GM23338 (cell line): ENCODE measurements at regions not wholly inside any gene's neighbourhood (a gene's known extent, or its start where the extent isn't known, plus 50 kb on each side); places are given as distances from the start of the nearest gene placed in this dataset.

Experiments
- ATAC-seq: fragments of 200-7000 bp; cut with Tn5 transposase; 3 replicates; pipeline ENCODE4 v1.9.1; 2020
- DNase-seq: peaks from one replicate; pipeline ENCODE4 v3.0.0-alpha.2; 2015; ENCODE audit warnings: low spot score
- H2AFZ ChIP-seq: fragments of 200-600 bp; sonication (generic); 2 replicates; pipeline ENCODE4 v1.8.0; 2016; ENCODE audit warnings: antibody characterized with exemption, mild to moderate bottlenecking, moderate library complexity
- H3F3A ChIP-seq: fragments of 200-600 bp; sonication (generic); replicated peaks from 2 replicates; pipeline ENCODE4 v1.8.0; 2017; ENCODE audit warnings: antibody characterized with exemption, mixed run types, low read depth
- H3K27ac ChIP-seq: fragments of 200-600 bp; sonication (generic); 2 replicates; pipeline ENCODE4 v1.6.1; 2016; ENCODE audit warnings: low read depth
- H3K27me3 ChIP-seq: fragments of 200-600 bp; sonication (generic); 2 replicates; pipeline ENCODE4 v1.8.0; 2016; ENCODE audit warnings: mild to moderate bottlenecking, mixed run types, moderate library complexity; ENCODE audit not compliant: insufficient read depth
- H3K36me3 ChIP-seq: fragments of 200-600 bp; sonication (generic); 2 replicates; pipeline ENCODE4 v1.8.0; 2016; ENCODE audit warnings: mild to moderate bottlenecking; ENCODE audit not compliant: insufficient read depth
- H3K4me1 ChIP-seq: fragments of 200-600 bp; sonication (generic); 2 replicates; pipeline ENCODE4 v1.8.0; 2016; ENCODE audit warnings: mild to moderate bottlenecking, moderate library complexity; ENCODE audit not compliant: insufficient read depth
- H3K4me2 ChIP-seq: fragments of 200-600 bp; sonication (generic); 2 replicates; pipeline ENCODE4 v1.7.1; 2017; ENCODE audit warnings: mixed run types
- H3K4me3 ChIP-seq: fragments of 200-600 bp; sonication (generic); 2 replicates; pipeline ENCODE4 v1.6.1; 2016; ENCODE audit warnings: mixed run types
- H3K79me2 ChIP-seq: fragments of 200-600 bp; sonication (generic); replicated peaks from 2 replicates; pipeline ENCODE4 v1.8.0; 2017; ENCODE audit warnings: mild to moderate bottlenecking; ENCODE audit not compliant: insufficient read depth
- H3K9me2 ChIP-seq: fragments of 200-600 bp; sonication (generic); 2 replicates; pipeline ENCODE4 v1.8.0; 2017; ENCODE audit not compliant: insufficient read depth
- H4K20me1 ChIP-seq: fragments of 200-600 bp; sonication (generic); replicated peaks from 2 replicates; pipeline ENCODE4 v1.8.0; 2017; ENCODE audit warnings: mild to moderate bottlenecking; ENCODE audit not compliant: insufficient read depth
- H3K27ac Mint-ChIP-seq: 2 replicates; pipeline ENCODE4 v1.8.0; 2020; ENCODE audit warnings: inconsistent platforms, mild to moderate bottlenecking, moderate library complexity, mixed read lengths
- H3K27me3 Mint-ChIP-seq: 3 replicates; pipeline ENCODE4 v1.8.0; 2022; ENCODE audit warnings: low read depth, mild to moderate bottlenecking, moderate library complexity, mixed read lengths, inconsistent platforms; ENCODE audit not compliant: insufficient read depth, poor library complexity
- H3K36me3 Mint-ChIP-seq: 3 replicates; pipeline ENCODE4 v1.8.0; 2021; ENCODE audit warnings: low read depth, mild to moderate bottlenecking, inconsistent platforms, moderate library complexity, mixed read lengths
- H3K4me1 Mint-ChIP-seq: 3 replicates; pipeline ENCODE4 v1.8.0; 2020; ENCODE audit warnings: mild to moderate bottlenecking, inconsistent platforms, mixed read lengths
- H3K4me3 Mint-ChIP-seq: 3 replicates; pipeline ENCODE4 v1.8.0; 2021; ENCODE audit warnings: moderate library complexity, mild to moderate bottlenecking, inconsistent platforms, mixed read lengths
- H3K9me3 Mint-ChIP-seq: 3 replicates; pipeline ENCODE4 v1.8.0; 2020; ENCODE audit warnings: moderate library complexity, mild to moderate bottlenecking, inconsistent platforms, mixed read lengths
- NANOG ChIP-seq: IDR thresholded peaks from 2 replicates; pipeline ENCODE4 v1.6.1; 2016; ENCODE audit warnings: antibody characterized with exemption, borderline replicate concordance
- POLR2AphosphoS5 ChIP-seq: IDR thresholded peaks from 2 replicates; pipeline ENCODE4 v1.6.1; 2016; ENCODE audit warnings: antibody characterized with exemption, low read depth
- ZNF114 ChIP-seq: fragments of 250-450 bp; sonication (Bioruptor Pico); IDR thresholded peaks from 2 replicates; pipeline ENCODE4 v1.5.0; 2020; ENCODE audit warnings: mild to moderate bottlenecking, moderate library complexity
- ZNF331 ChIP-seq: fragments of 250-450 bp; sonication (Bioruptor Pico); IDR thresholded peaks from 2 replicates; pipeline ENCODE4 v1.5.0; 2020; ENCODE audit warnings: low read depth, mild to moderate bottlenecking, moderate library complexity
- TF ChIP-seq, protein P1 (sequence below), 2 experiments: fragments of 200-600 bp in 1 of 2; sonication (generic) in 1 of 2; conservative IDR thresholded peaks; 2 replicates each; pipeline versions ENCODE4 v1.5.1 to v1.6.1; 2016 to 2017; ENCODE audit warnings: antibody characterized with exemption in 2 of 2, low read depth in 2 of 2, mild to moderate bottlenecking in 2 of 2, moderate library complexity in 1 of 2
- TF ChIP-seq, protein P2 (sequence below): IDR thresholded peaks from one replicate; pipeline ENCODE4 v1.6.1; 2018; ENCODE audit warnings: antibody characterized with exemption; ENCODE audit not compliant: unreplicated experiment
- TF ChIP-seq, protein P3 (sequence below): IDR thresholded peaks from 2 replicates; pipeline ENCODE4 v1.6.1; 2016; ENCODE audit warnings: antibody characterized with exemption

DNA sequence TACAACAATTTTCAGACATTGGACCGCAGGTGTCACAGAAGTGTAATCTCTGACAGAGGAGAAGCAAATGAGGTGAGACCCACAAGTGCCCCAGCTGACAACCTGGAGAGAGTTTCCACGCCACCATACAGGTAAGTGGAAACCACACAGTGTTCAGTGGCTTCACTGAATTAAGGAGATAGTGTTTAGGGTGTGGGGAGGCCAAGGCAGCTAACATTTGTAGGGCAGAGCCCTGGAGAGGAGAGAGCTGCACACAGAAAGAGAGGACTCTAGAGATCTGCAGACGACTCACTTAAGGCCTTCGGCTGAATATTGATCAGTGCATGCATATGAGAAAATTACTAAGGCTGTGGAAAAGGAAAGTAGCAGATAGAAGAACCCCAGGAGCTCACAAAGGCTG, 228.9 kb upstream of the TNRC6C start (continued):
- TF ChIP-seq, protein P1, sequence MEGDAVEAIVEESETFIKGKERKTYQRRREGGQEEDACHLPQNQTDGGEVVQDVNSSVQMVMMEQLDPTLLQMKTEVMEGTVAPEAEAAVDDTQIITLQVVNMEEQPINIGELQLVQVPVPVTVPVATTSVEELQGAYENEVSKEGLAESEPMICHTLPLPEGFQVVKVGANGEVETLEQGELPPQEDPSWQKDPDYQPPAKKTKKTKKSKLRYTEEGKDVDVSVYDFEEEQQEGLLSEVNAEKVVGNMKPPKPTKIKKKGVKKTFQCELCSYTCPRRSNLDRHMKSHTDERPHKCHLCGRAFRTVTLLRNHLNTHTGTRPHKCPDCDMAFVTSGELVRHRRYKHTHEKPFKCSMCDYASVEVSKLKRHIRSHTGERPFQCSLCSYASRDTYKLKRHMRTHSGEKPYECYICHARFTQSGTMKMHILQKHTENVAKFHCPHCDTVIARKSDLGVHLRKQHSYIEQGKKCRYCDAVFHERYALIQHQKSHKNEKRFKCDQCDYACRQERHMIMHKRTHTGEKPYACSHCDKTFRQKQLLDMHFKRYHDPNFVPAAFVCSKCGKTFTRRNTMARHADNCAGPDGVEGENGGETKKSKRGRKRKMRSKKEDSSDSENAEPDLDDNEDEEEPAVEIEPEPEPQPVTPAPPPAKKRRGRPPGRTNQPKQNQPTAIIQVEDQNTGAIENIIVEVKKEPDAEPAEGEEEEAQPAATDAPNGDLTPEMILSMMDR (conservative IDR thresholded peaks at IDR 0.05; ENCODE audit: low read depth in 2 of 2) = no peak
- no peak for TF ChIP-seq ZNF331
- TF ChIP-seq NANOG = no peak
- TF ChIP-seq, protein P2, sequence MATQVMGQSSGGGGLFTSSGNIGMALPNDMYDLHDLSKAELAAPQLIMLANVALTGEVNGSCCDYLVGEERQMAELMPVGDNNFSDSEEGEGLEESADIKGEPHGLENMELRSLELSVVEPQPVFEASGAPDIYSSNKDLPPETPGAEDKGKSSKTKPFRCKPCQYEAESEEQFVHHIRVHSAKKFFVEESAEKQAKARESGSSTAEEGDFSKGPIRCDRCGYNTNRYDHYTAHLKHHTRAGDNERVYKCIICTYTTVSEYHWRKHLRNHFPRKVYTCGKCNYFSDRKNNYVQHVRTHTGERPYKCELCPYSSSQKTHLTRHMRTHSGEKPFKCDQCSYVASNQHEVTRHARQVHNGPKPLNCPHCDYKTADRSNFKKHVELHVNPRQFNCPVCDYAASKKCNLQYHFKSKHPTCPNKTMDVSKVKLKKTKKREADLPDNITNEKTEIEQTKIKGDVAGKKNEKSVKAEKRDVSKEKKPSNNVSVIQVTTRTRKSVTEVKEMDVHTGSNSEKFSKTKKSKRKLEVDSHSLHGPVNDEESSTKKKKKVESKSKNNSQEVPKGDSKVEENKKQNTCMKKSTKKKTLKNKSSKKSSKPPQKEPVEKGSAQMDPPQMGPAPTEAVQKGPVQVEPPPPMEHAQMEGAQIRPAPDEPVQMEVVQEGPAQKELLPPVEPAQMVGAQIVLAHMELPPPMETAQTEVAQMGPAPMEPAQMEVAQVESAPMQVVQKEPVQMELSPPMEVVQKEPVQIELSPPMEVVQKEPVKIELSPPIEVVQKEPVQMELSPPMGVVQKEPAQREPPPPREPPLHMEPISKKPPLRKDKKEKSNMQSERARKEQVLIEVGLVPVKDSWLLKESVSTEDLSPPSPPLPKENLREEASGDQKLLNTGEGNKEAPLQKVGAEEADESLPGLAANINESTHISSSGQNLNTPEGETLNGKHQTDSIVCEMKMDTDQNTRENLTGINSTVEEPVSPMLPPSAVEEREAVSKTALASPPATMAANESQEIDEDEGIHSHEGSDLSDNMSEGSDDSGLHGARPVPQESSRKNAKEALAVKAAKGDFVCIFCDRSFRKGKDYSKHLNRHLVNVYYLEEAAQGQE = no peak

- no peak overlapping the region for H2AFZ ChIP-seq
- no peaks in the 10 kb centered on the region for H4K20me1 ChIP-seq
- H3K4me1 ChIP-seq = peaks cover 6% of the 10 kb centered on the region; the same call in 1 of the 2 replicates
- H3K27me3 Mint-ChIP-seq = peaks cover 3% of the 10 kb centered on the region
- H3K9me2 ChIP-seq = no peaks in the 10 kb centered on the region
- H3K36me3 ChIP-seq = peaks cover 3% of the 10 kb centered on the region; the same call in 1 of the 2 replicates
- no peak for DNase-seq
- H3K27me3 ChIP-seq = no peaks in the 10 kb centered on the region
- peaks cover 43% of the 10 kb centered on the region for H3K9me3 Mint-ChIP-seq
- H3K27ac ChIP-seq = no peak overlapping the region
- no peak overlapping the region for H3K4me2 ChIP-seq
- H3K79me2 ChIP-seq = no peaks in the 10 kb centered on the region
- ATAC-seq = no peak
- peaks cover 10% of the 10 kb centered on the region for H3K4me1 Mint-ChIP-seq
- H3K36me3 Mint-ChIP-seq = peaks cover 20% of the 10 kb centered on the region
- H3K4me3 ChIP-seq = no peak overlapping the region
- no peaks in the 10 kb centered on the region for H3F3A ChIP-seq
- H3K27ac Mint-ChIP-seq = no peak overlapping the region
- H3K4me3 Mint-ChIP-seq = no peak overlapping the region
- TF ChIP-seq, protein P3, sequence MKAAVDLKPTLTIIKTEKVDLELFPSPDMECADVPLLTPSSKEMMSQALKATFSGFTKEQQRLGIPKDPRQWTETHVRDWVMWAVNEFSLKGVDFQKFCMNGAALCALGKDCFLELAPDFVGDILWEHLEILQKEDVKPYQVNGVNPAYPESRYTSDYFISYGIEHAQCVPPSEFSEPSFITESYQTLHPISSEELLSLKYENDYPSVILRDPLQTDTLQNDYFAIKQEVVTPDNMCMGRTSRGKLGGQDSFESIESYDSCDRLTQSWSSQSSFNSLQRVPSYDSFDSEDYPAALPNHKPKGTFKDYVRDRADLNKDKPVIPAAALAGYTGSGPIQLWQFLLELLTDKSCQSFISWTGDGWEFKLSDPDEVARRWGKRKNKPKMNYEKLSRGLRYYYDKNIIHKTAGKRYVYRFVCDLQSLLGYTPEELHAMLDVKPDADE = no peak
- TF ChIP-seq, protein P2 = no peak
- TF ChIP-seq, protein P1 (conservative IDR thresholded peaks at IDR 0.05; ENCODE audit: low read depth in 2 of 2) = no peak
- no peak for TF ChIP-seq POLR2AphosphoS5
- no peak for TF ChIP-seq ZNF114 (CRISPR knock-in tag)
Measured at GRCh38 chr17:77730376-77730775, 228.1 kb upstream of the TNRC6C start.
